Upper lobe of left lung (tissue), 6 donors: ENCODE measurements at regions not wholly inside any gene's neighbourhood (a gene's known extent, or its start where the extent isn't known, plus 50 kb on each side); places are given as distances from the start of the nearest gene placed in this dataset.
A peak's percentile ranks its signal among the peaks of the same experiment; 100 is the strongest.

Experiments
- ATAC-seq, 2 donors: fragments of 200-7000 bp; cut with Tn5 transposase; one replicate each; pipeline ENCODE4 v1.9.1; 2022; ENCODE audit warnings: mild to moderate bottlenecking in 2 of 2, moderate library complexity in 2 of 2; ENCODE audit not compliant: low FRiP score in 2 of 2
- DNase-seq, 2 donors: peaks; one replicate each; pipeline ENCODE4 v3.0.0-alpha.2; 2019 to 2020
- H3K27ac ChIP-seq, 4 donors: fragments of 200-600 bp; sonication (generic); one replicate each; pipeline ENCODE4 v1.5.1; 2016 to 2019
- H3K27me3 ChIP-seq, 4 donors: fragments of 200-600 bp; sonication (generic); one replicate each; pipeline ENCODE4 v1.5.1; 2017 to 2019
- H3K36me3 ChIP-seq, 4 donors: fragments of 200-600 bp; sonication (generic); one replicate each; pipeline ENCODE4 v1.5.1; 2016 to 2019
- H3K4me1 ChIP-seq, 4 donors: fragments of 200-600 bp; sonication (generic); one replicate each; pipeline ENCODE4 v1.5.1; 2018 to 2019
- H3K4me3 ChIP-seq, 4 donors: fragments of 200-600 bp; sonication (generic); one replicate each; pipeline ENCODE4 v1.5.1; 2017 to 2019; ENCODE audit warnings: mild to moderate bottlenecking in 2 of 4, moderate library complexity in 1 of 4
- H3K9me3 ChIP-seq, 4 donors: fragments of 200-600 bp; sonication (generic); one replicate each; pipeline ENCODE4 v1.5.1; 2018 to 2019
- EP300 ChIP-seq, 4 donors: sonication (generic); formaldehyde crosslinking; IDR thresholded peaks; one replicate each; pipeline ENCODE4 v1.5.1; 2017; ENCODE audit warnings: antibody characterized with exemption in 4 of 4, control low read depth in 2 of 4
- POLR2A ChIP-seq, 4 donors: fragments of 450-650 bp; IDR thresholded peaks; one replicate each; pipeline ENCODE4 v1.5.1; 2016 to 2017; ENCODE audit warnings: antibody characterized with exemption in 4 of 4, mild to moderate bottlenecking in 2 of 4
- POLR2AphosphoS5 ChIP-seq, 2 donors: sonication (generic); formaldehyde crosslinking; IDR thresholded peaks; one replicate each; pipeline ENCODE4 v1.5.1; 2017; ENCODE audit warnings: antibody characterized with exemption in 2 of 2
- whole genome bisulfite sequencing, 2 donors: methylation state at CpG; one replicate each; pipeline ENCODE4 v1.1.5; 2017 to 2018; 5-methylcytosine and 5-hydroxymethylcytosine counted together
- TF ChIP-seq, protein P1 (sequence below), 6 experiments: fragments of 450-650 bp in 4 of 6; fragments of 200-600 bp in 2 of 6; sonication (generic) in 2 of 6; IDR thresholded peaks; one replicate each; pipeline ENCODE4 v1.5.1; 2016 to 2019; ENCODE audit warnings: antibody characterized with exemption in 6 of 6
- donor health status: DM: no; HTN: no; CAD: no; lungs with moderate emphysema.
- donor health status: DM: no; HTN: yes; CAD: no; lungs with severe emphysema.

DNA sequence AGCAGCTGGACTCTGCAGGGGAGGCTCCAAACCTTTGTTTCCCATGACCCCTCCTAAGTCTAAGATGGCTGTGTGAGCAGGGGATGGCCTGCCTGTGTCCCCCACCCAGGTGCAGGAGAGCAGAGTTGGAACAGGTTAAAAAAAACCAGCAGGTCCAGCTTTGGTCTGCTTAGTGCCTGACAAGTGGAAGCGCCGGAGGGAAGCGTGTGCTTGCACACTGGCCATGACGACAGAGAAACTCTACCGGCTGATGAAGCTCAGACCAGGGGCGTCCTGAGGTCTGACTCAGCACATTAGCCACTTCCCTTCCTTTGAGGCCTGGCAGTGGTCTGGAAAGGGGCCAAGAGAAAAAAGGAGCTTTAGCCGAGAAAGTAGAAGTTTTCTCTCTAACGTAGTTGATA lies 280.1 kb downstream of the VRK1 start:
- ATAC-seq = peak in 1 of 2 donors; percentile 82
- DNase-seq = peak in 1 of 2 donors; percentile 51
- no peak overlapping the region for H3K27ac ChIP-seq
- H3K4me1 ChIP-seq = no peaks in the 10 kb centered on the region
- WGBS, 2 donors = 7 to 18% methylated on average over 8 of the region's 8 CpGs
- H3K36me3 ChIP-seq = no peaks in the 10 kb centered on the region
- no peaks in the 10 kb centered on the region for H3K9me3 ChIP-seq
- H3K4me3 ChIP-seq = no peak overlapping the region
- H3K27me3 ChIP-seq = no peaks in the 10 kb centered on the region
- TF ChIP-seq POLR2AphosphoS5 (IDR thresholded peaks at IDR 0.05) (no peak), EP300 (IDR thresholded peaks at IDR 0.05) (no peak), POLR2A (IDR thresholded peaks at IDR 0.05) (no peak)
- TF ChIP-seq, protein P1, sequence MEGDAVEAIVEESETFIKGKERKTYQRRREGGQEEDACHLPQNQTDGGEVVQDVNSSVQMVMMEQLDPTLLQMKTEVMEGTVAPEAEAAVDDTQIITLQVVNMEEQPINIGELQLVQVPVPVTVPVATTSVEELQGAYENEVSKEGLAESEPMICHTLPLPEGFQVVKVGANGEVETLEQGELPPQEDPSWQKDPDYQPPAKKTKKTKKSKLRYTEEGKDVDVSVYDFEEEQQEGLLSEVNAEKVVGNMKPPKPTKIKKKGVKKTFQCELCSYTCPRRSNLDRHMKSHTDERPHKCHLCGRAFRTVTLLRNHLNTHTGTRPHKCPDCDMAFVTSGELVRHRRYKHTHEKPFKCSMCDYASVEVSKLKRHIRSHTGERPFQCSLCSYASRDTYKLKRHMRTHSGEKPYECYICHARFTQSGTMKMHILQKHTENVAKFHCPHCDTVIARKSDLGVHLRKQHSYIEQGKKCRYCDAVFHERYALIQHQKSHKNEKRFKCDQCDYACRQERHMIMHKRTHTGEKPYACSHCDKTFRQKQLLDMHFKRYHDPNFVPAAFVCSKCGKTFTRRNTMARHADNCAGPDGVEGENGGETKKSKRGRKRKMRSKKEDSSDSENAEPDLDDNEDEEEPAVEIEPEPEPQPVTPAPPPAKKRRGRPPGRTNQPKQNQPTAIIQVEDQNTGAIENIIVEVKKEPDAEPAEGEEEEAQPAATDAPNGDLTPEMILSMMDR (IDR thresholded peaks at IDR 0.05) = no peak

DNA sequence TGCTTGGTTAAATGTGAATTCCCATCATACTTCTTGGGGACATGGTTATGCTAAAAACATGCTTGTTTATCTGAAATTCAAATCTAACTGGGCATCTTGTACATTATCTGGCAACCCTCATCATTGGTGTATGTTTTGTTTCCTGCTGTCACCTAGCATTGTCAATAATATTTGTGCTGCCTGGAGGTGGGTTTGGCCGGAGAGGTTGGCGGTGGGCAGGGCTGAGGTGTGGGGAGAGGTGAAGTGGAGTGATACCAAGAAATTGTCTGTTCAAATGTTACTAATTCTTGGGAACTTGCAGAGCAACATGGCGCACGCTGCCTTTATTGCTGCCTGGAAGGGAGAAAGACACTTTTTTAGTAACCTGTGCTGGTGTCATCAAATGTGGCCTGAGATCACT lies 280.5 kb downstream of the VRK1 start:
- DNase-seq = no peak
- H3K9me3 ChIP-seq = no peaks in the 10 kb centered on the region
- TF ChIP-seq EP300 (IDR thresholded peaks at IDR 0.05) (no peak), POLR2A (IDR thresholded peaks at IDR 0.05) (no peak), POLR2AphosphoS5 (IDR thresholded peaks at IDR 0.05) (no peak)
- TF ChIP-seq, protein P1 (IDR thresholded peaks at IDR 0.05) = no peak
- WGBS, 2 donors = 62 to 72% methylated on average over 4 of the region's 4 CpGs
- H3K4me1 ChIP-seq = no peaks in the 10 kb centered on the region
- no peak for ATAC-seq
- no peak overlapping the region for H3K4me3 ChIP-seq
- H3K36me3 ChIP-seq = no peaks in the 10 kb centered on the region
- H3K27ac ChIP-seq = no peak overlapping the region
- H3K27me3 ChIP-seq = no peaks in the 10 kb centered on the region

DNA sequence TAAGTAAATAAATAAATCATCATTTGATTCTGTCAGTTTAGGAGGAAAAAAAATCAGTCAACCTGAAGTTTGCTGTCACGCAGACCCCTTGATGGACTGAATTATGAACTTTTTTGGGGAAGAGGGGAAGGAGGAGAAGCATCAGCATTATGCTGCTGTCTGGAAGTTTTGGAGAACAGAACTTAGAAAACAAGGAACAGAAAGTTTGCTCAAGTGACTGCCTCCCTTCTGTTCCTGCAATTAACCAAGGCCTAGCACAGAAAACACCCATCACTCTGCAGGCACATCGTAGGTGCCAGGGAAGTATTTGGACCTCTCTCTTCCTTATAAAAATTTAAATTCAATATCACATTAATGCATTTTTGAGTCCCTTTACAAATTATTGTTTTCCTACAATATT lies 283.8 kb downstream of the VRK1 start:
- H3K27ac ChIP-seq = no peak overlapping the region
- no peak overlapping the region for H3K4me3 ChIP-seq
- TF ChIP-seq POLR2AphosphoS5 (IDR thresholded peaks at IDR 0.05) (no peak), POLR2A (IDR thresholded peaks at IDR 0.05) (no peak), EP300 (IDR thresholded peaks at IDR 0.05) (no peak)
- TF ChIP-seq, protein P1 (IDR thresholded peaks at IDR 0.05) = no peak
- no peaks in the 10 kb centered on the region for H3K36me3 ChIP-seq
- peaks cover 0 to 4% (median 0%) of the 10 kb centered on the region in 4 donors for H3K9me3 ChIP-seq
- no peaks in the 10 kb centered on the region for H3K4me1 ChIP-seq
- WGBS, 2 donors = 73 to 80% methylated on average over 2 of the region's 2 CpGs
- no peak for ATAC-seq
- H3K27me3 ChIP-seq = no peaks in the 10 kb centered on the region
- no peak for DNase-seq

DNA sequence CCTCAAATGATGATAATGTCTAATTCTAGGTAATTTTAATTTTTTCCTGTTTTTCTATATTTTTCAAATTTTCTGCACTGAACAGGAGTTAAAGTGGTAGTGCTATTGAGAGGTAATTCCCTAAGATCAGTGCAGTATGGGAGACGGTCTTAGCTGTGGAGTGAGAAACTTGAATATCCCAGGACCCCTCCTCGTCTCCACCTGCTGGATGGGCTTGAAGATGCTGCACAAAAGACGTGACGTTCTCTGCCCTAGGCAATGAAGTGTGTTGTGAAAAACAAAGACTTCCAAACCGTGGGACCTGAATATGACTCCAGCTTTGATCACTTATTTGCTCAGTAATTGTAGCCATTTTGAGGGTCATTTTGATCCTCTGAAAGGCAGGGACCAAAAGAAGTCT lies 298.1 kb downstream of the VRK1 start:
- DNase-seq (no peak), ATAC-seq (no peak)
- peaks cover 0 to 3% (median 0%) of the 10 kb centered on the region in 4 donors for H3K9me3 ChIP-seq
- TF ChIP-seq POLR2AphosphoS5 (IDR thresholded peaks at IDR 0.05) = no peak
- TF ChIP-seq EP300 (IDR thresholded peaks at IDR 0.05) = no peak
- TF ChIP-seq POLR2A (IDR thresholded peaks at IDR 0.05) = no peak
- TF ChIP-seq, protein P1 (IDR thresholded peaks at IDR 0.05) = no peak
- H3K36me3 ChIP-seq = no peaks in the 10 kb centered on the region
- 64 to 66% methylated on average over 5 of the region's 5 CpGs for WGBS, 2 donors
- no peaks in the 10 kb centered on the region for H3K27me3 ChIP-seq
- H3K4me1 ChIP-seq = no peaks in the 10 kb centered on the region
- no peak overlapping the region for H3K27ac ChIP-seq
- no peak overlapping the region for H3K4me3 ChIP-seq

DNA sequence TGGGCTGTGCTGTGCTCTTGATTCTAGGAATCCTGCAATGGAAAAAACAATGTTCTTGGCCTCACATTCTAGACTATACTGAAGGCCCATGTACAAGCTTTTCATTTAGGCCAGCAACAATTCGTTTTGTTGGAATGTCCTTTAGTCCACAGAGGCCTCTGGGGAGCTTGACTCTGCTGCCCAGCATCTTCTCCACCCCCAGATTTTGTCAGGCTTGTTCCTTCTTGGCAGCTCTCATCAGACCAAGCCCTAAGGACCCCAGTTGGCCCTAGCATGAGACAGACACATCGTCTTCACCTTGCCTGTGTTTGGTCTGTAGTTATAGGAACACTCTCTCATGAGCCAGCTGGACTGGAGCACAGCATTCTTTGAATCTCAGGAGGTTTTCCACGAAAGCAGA lies 300.1 kb downstream of the VRK1 start:
- Histone ChIP-seq H3K27ac (no peak overlapping the region), H3K4me3 (no peak overlapping the region), H3K9me3 (peaks cover 0 to 3% (median 0%) of the 10 kb centered on the region in 4 donors), H3K4me1 (no peaks in the 10 kb centered on the region), H3K36me3 (no peaks in the 10 kb centered on the region), H3K27me3 (no peaks in the 10 kb centered on the region)
- 51 to 60% methylated on average over 3 of the region's 3 CpGs for WGBS, 2 donors
- no peak for TF ChIP-seq POLR2A (IDR thresholded peaks at IDR 0.05)
- TF ChIP-seq POLR2AphosphoS5 (IDR thresholded peaks at IDR 0.05) = no peak
- TF ChIP-seq, protein P1 (IDR thresholded peaks at IDR 0.05) = no peak
- no peak for TF ChIP-seq EP300 (IDR thresholded peaks at IDR 0.05)
- no peak for ATAC-seq
- DNase-seq = no peak
